DND-41 (cell line): ENCODE measurements at regions not wholly inside any gene's neighbourhood (a gene's known extent, or its start where the extent isn't known, plus 50 kb on each side); places are given as distances from the start of the nearest gene placed in this dataset.

ENCODE experiments used
- ATAC-seq: fragments of 200-7000 bp; cut with Tn5 transposase; 3 replicates; pipeline ENCODE4 v1.9.1; 2021; ENCODE audit warnings: low read depth; ENCODE audit not compliant: insufficient read depth
- DNase-seq: peaks from one replicate; pipeline ENCODE4 v3.0.0-alpha.2; 2020
- H2AFZ ChIP-seq: 2 replicates; pipeline ENCODE4 v1.6.0; 2012; ENCODE audit warnings: low read depth, low read length
- H3K27ac ChIP-seq: 2 replicates; pipeline ENCODE4 v1.5.1; 2012; ENCODE audit warnings: low read length, inconsistent platforms
- H3K27me3 ChIP-seq: fragments of 200-600 bp; sonication (generic); 2 replicates; pipeline ENCODE4 v1.6.0; 2012; ENCODE audit warnings: low read length, mild to moderate bottlenecking, inconsistent platforms; ENCODE audit not compliant: insufficient read depth, poor library complexity
- H3K36me3 ChIP-seq: 2 replicates; pipeline ENCODE4 v1.5.1; 2012; ENCODE audit warnings: low read length, inconsistent platforms; ENCODE audit not compliant: insufficient read depth
- H3K4me1 ChIP-seq: 2 replicates; pipeline ENCODE4 v1.5.1; 2012; ENCODE audit warnings: mild to moderate bottlenecking, low read length; ENCODE audit not compliant: insufficient read depth
- H3K4me2 ChIP-seq: 2 replicates; pipeline ENCODE4 v1.6.0; 2012; ENCODE audit warnings: mild to moderate bottlenecking, moderate library complexity, low read length, inconsistent platforms; ENCODE audit not compliant: insufficient read depth
- H3K4me3 ChIP-seq, 2 experiments: fragments of 200-600 bp in 1 of 2; shearing (Covaris generic) in 1 of 2; 2 replicates each; pipeline ENCODE4 v1.5.1; 2012 to 2016; ENCODE audit warnings: inconsistent platforms in 2 of 2, low read length in 2 of 2, mild to moderate bottlenecking in 2 of 2, low read depth in 1 of 2, moderate library complexity in 1 of 2
- H3K79me2 ChIP-seq: 2 replicates; pipeline ENCODE4 v1.6.0; 2012; ENCODE audit warnings: low read length, inconsistent platforms; ENCODE audit not compliant: insufficient read depth
- H3K9ac ChIP-seq: 2 replicates; pipeline ENCODE4 v1.6.0; 2012; ENCODE audit warnings: low read depth, mild to moderate bottlenecking, inconsistent platforms, low read length, moderate library complexity
- H3K9me3 ChIP-seq: 2 replicates; pipeline ENCODE4 v1.5.1; 2012; ENCODE audit warnings: low read length, moderate library complexity, mild to moderate bottlenecking, inconsistent platforms; ENCODE audit not compliant: insufficient read depth, severe bottlenecking
- H4K20me1 ChIP-seq: 2 replicates; pipeline ENCODE4 v1.6.0; 2012; ENCODE audit warnings: low read length; ENCODE audit not compliant: insufficient read depth
- EZH2 ChIP-seq: IDR thresholded peaks from 3 replicates; pipeline ENCODE4 v1.6.1; 2012; ENCODE audit warnings: borderline replicate concordance, low read depth, mild to moderate bottlenecking, moderate library complexity, low read length, inconsistent platforms; ENCODE audit not compliant: severe bottlenecking
- TF ChIP-seq, protein P1 (sequence below): IDR thresholded peaks from 2 replicates; pipeline ENCODE4 v1.5.1; 2012; ENCODE audit warnings: borderline replicate concordance, low read length, moderate library complexity, mild to moderate bottlenecking; ENCODE audit not compliant: poor library complexity, severe bottlenecking; ENCODE audit errors: extremely low read depth

- H2AFZ ChIP-seq, result no peak overlapping the region
- H3K36me3 ChIP-seq, result no peaks in the 10 kb centered on the region
- no peaks in the 10 kb centered on the region for H3K79me2 ChIP-seq
- no peak for TF ChIP-seq EZH2
- TF ChIP-seq, protein P1, sequence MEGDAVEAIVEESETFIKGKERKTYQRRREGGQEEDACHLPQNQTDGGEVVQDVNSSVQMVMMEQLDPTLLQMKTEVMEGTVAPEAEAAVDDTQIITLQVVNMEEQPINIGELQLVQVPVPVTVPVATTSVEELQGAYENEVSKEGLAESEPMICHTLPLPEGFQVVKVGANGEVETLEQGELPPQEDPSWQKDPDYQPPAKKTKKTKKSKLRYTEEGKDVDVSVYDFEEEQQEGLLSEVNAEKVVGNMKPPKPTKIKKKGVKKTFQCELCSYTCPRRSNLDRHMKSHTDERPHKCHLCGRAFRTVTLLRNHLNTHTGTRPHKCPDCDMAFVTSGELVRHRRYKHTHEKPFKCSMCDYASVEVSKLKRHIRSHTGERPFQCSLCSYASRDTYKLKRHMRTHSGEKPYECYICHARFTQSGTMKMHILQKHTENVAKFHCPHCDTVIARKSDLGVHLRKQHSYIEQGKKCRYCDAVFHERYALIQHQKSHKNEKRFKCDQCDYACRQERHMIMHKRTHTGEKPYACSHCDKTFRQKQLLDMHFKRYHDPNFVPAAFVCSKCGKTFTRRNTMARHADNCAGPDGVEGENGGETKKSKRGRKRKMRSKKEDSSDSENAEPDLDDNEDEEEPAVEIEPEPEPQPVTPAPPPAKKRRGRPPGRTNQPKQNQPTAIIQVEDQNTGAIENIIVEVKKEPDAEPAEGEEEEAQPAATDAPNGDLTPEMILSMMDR, result no peak
- H3K27ac ChIP-seq, result no peak overlapping the region
- ATAC-seq (no peak), DNase-seq (no peak)
- H3K4me3 ChIP-seq, result no peak overlapping the region
- H3K4me2 ChIP-seq, result no peak overlapping the region
- no peaks in the 10 kb centered on the region for H3K9me3 ChIP-seq
- H3K27me3 ChIP-seq, result no peaks in the 10 kb centered on the region
- H4K20me1 ChIP-seq, result no peaks in the 10 kb centered on the region
- no peaks in the 10 kb centered on the region for H3K4me1 ChIP-seq
- no peak overlapping the region for H3K9ac ChIP-seq
These were observed 63.5 kb upstream of the DMRT1 start for GRCh38 chr9:777978-778377.

DNA sequence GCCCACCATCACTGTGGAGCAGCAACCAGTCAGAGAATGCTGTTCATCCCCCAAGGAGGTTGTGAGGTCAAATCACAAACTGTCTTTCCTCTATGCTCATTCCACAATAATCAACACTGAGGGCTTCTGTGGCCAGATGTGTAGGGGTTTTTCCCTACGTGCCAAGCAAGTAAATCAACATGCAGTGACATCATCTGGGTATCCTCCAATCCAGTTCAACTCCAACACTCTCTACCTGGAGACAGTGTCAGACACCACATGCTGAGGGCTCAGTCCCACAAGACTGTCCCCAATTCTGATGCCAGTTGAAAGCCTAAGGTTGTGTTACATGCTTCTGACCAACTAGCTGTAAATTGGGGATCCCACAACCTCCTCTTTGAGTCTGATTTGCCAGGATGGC lies 57.3 kb upstream of the DMRT1 start:
- no peaks in the 10 kb centered on the region for H3K9me3 ChIP-seq
- H3K27ac ChIP-seq, result no peak overlapping the region
- no peaks in the 10 kb centered on the region for H3K4me1 ChIP-seq
- no peak overlapping the region for H3K4me2 ChIP-seq
- no peaks in the 10 kb centered on the region for H4K20me1 ChIP-seq
- no peaks in the 10 kb centered on the region for H3K36me3 ChIP-seq
- no peak overlapping the region for H2AFZ ChIP-seq
- no peak overlapping the region for H3K9ac ChIP-seq
- H3K4me3 ChIP-seq, result no peak overlapping the region
- no peak for TF ChIP-seq EZH2
- TF ChIP-seq, protein P1, result no peak
- ATAC-seq, result no peak
- no peak for DNase-seq
- no peaks in the 10 kb centered on the region for H3K27me3 ChIP-seq
- H3K79me2 ChIP-seq, result no peaks in the 10 kb centered on the region

GRCh38 chr9:784916-785315 lies 56.6 kb upstream of the DMRT1 start:
- Histone ChIP-seq H3K36me3 (no peaks in the 10 kb centered on the region), H2AFZ (no peak overlapping the region), H3K9me3 (no peaks in the 10 kb centered on the region), H3K4me3 (no peak overlapping the region), H3K4me1 (no peaks in the 10 kb centered on the region), H3K79me2 (no peaks in the 10 kb centered on the region), H3K9ac (no peak overlapping the region), H4K20me1 (no peaks in the 10 kb centered on the region), H3K4me2 (no peak overlapping the region), H3K27me3 (no peaks in the 10 kb centered on the region), H3K27ac (no peak overlapping the region)
- DNase-seq (no peak), ATAC-seq (no peak)
- TF ChIP-seq, protein P1, result no peak
- no peak for TF ChIP-seq EZH2

DNA sequence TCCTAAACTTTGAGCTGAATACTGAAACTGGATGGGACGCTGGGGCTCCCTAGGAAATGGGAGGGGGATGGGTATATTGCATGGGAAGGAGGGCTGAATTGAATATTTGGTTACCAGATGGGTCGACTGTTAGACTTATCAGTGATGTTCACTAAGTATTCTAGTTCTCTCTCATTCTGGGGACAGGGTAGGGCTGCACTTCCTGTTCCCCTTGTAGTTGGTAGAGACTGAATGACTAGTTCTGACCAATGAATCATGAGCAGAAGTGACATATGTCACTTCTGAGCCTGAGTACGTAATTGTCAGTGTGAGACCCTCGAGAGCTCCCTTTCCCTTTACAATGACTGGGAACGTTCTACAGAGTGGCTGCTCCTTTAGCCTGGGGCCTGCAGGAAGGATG lies 55.5 kb upstream of the DMRT1 start:
- Histone ChIP-seq H3K79me2 (no peaks in the 10 kb centered on the region), H3K27me3 (no peaks in the 10 kb centered on the region), H3K4me2 (no peak overlapping the region), H3K9me3 (no peaks in the 10 kb centered on the region), H4K20me1 (no peaks in the 10 kb centered on the region), H2AFZ (no peak overlapping the region), H3K27ac (no peak overlapping the region), H3K9ac (no peak overlapping the region), H3K4me1 (no peaks in the 10 kb centered on the region), H3K36me3 (no peaks in the 10 kb centered on the region), H3K4me3 (no peak overlapping the region)
- TF ChIP-seq, protein P1, result no peak
- no peak for TF ChIP-seq EZH2
- no peak for DNase-seq
- no peak for ATAC-seq
